ENCODE measurements at regions not wholly inside any gene's neighbourhood (a gene's known extent, or its start where the extent isn't known, plus 50 kb on each side); places are given as distances from the start of the nearest gene placed in this dataset.

- H3K9ac ChIP-seq (ENCODE audit: low read depth in 1 of 2, low read length in 2 of 2), result no peak overlapping the region
- no peak overlapping the region for H3K4me3 ChIP-seq (ENCODE audit: low read length in 2 of 2)
- no peaks in the 10 kb centered on the region for H3K9me3 ChIP-seq (ENCODE audit: control insufficient read depth in 2 of 2, low read length in 2 of 2)
- no peaks in the 10 kb centered on the region for H3K36me3 ChIP-seq (ENCODE audit: control insufficient read depth in 2 of 2, insufficient read depth in 2 of 2, low read length in 2 of 2)
- H3K4me1 ChIP-seq (ENCODE audit: control insufficient read depth in 2 of 2, insufficient read depth in 2 of 2, low read length in 2 of 2), result no peaks in the 10 kb centered on the region
- H3K27me3 ChIP-seq (ENCODE audit: control insufficient read depth in 2 of 2, insufficient read depth in 2 of 2, low read length in 2 of 2), result no peaks in the 10 kb centered on the region
- H3K27ac ChIP-seq (ENCODE audit: low read depth in 2 of 2, low read length in 2 of 2), result no peak overlapping the region
Observed at GRCh38 chr9:89822996-89823395, 218.2 kb downstream of the GADD45G start.

- Histone ChIP-seq H3K9me3 (ENCODE audit: control insufficient read depth in 2 of 2, low read length in 2 of 2) (no peaks in the 10 kb centered on the region), H3K9ac (ENCODE audit: low read depth in 1 of 2, low read length in 2 of 2) (no peak overlapping the region), H3K4me3 (ENCODE audit: low read length in 2 of 2) (no peak overlapping the region), H3K36me3 (ENCODE audit: control insufficient read depth in 2 of 2, insufficient read depth in 2 of 2, low read length in 2 of 2) (no peaks in the 10 kb centered on the region), H3K4me1 (ENCODE audit: control insufficient read depth in 2 of 2, insufficient read depth in 2 of 2, low read length in 2 of 2) (no peaks in the 10 kb centered on the region), H3K27ac (ENCODE audit: low read depth in 2 of 2, low read length in 2 of 2) (no peak overlapping the region), H3K27me3 (ENCODE audit: control insufficient read depth in 2 of 2, insufficient read depth in 2 of 2, low read length in 2 of 2) (no peaks in the 10 kb centered on the region)
Observed at GRCh38 chr9:89825669-89826068, 220.9 kb downstream of the GADD45G start.

- H3K4me3 ChIP-seq (ENCODE audit: low read length in 2 of 2), result no peak overlapping the region
- H3K4me1 ChIP-seq (ENCODE audit: control insufficient read depth in 2 of 2, insufficient read depth in 2 of 2, low read length in 2 of 2), result no peaks in the 10 kb centered on the region
- no peak overlapping the region for H3K9ac ChIP-seq (ENCODE audit: low read depth in 1 of 2, low read length in 2 of 2)
- H3K27ac ChIP-seq (ENCODE audit: low read depth in 2 of 2, low read length in 2 of 2), result no peak overlapping the region
- H3K36me3 ChIP-seq (ENCODE audit: control insufficient read depth in 2 of 2, insufficient read depth in 2 of 2, low read length in 2 of 2), result no peaks in the 10 kb centered on the region
- no peaks in the 10 kb centered on the region for H3K27me3 ChIP-seq (ENCODE audit: control insufficient read depth in 2 of 2, insufficient read depth in 2 of 2, low read length in 2 of 2)
- H3K9me3 ChIP-seq (ENCODE audit: control insufficient read depth in 2 of 2, low read length in 2 of 2), result no peaks in the 10 kb centered on the region
Observed at GRCh38 chr9:89826186-89826585, 221.4 kb downstream of the GADD45G start.

GRCh38 chr9:89829346-89829745 is 224.5 kb downstream of the GADD45G start:
- Histone ChIP-seq H3K36me3 (ENCODE audit: control insufficient read depth in 2 of 2, insufficient read depth in 2 of 2, low read length in 2 of 2) (no peaks in the 10 kb centered on the region), H3K9ac (ENCODE audit: low read depth in 1 of 2, low read length in 2 of 2) (no peak overlapping the region), H3K4me3 (ENCODE audit: low read length in 2 of 2) (no peak overlapping the region), H3K27me3 (ENCODE audit: control insufficient read depth in 2 of 2, insufficient read depth in 2 of 2, low read length in 2 of 2) (no peaks in the 10 kb centered on the region), H3K27ac (ENCODE audit: low read depth in 2 of 2, low read length in 2 of 2) (no peak overlapping the region), H3K4me1 (ENCODE audit: control insufficient read depth in 2 of 2, insufficient read depth in 2 of 2, low read length in 2 of 2) (no peaks in the 10 kb centered on the region), H3K9me3 (ENCODE audit: control insufficient read depth in 2 of 2, low read length in 2 of 2) (no peaks in the 10 kb centered on the region)

- H3K9me3 ChIP-seq (ENCODE audit: control insufficient read depth in 2 of 2, low read length in 2 of 2), result no peaks in the 10 kb centered on the region
- H3K4me1 ChIP-seq (ENCODE audit: control insufficient read depth in 2 of 2, insufficient read depth in 2 of 2, low read length in 2 of 2), result peaks cover 4 to 7% of the 10 kb centered on the region in 2 donors
- H3K27me3 ChIP-seq (ENCODE audit: control insufficient read depth in 2 of 2, insufficient read depth in 2 of 2, low read length in 2 of 2), result no peaks in the 10 kb centered on the region
- H3K9ac ChIP-seq (ENCODE audit: low read depth in 1 of 2, low read length in 2 of 2), result no peak overlapping the region
- H3K27ac ChIP-seq (ENCODE audit: low read depth in 2 of 2, low read length in 2 of 2), result no peak overlapping the region
- no peaks in the 10 kb centered on the region for H3K36me3 ChIP-seq (ENCODE audit: control insufficient read depth in 2 of 2, insufficient read depth in 2 of 2, low read length in 2 of 2)
- H3K4me3 ChIP-seq (ENCODE audit: low read length in 2 of 2), result no peak overlapping the region
Observed at GRCh38 chr9:89835666-89836065, 230.9 kb downstream of the GADD45G start.

GRCh38 chr9:89837162-89837933 is 232.5 kb downstream of the GADD45G start:
- H3K9me3 ChIP-seq (ENCODE audit: control insufficient read depth in 2 of 2, low read length in 2 of 2), result no peaks in the 10 kb centered on the region
- no peaks in the 10 kb centered on the region for H3K27me3 ChIP-seq (ENCODE audit: control insufficient read depth in 2 of 2, insufficient read depth in 2 of 2, low read length in 2 of 2)
- H3K4me1 ChIP-seq (ENCODE audit: control insufficient read depth in 2 of 2, insufficient read depth in 2 of 2, low read length in 2 of 2), result peaks cover 6 to 8% of the 10 kb centered on the region in 2 donors
- H3K36me3 ChIP-seq (ENCODE audit: control insufficient read depth in 2 of 2, insufficient read depth in 2 of 2, low read length in 2 of 2), result no peaks in the 10 kb centered on the region
- no peak overlapping the region for H3K4me3 ChIP-seq (ENCODE audit: low read length in 2 of 2)
- H3K9ac ChIP-seq (ENCODE audit: low read depth in 1 of 2, low read length in 2 of 2), result no peak overlapping the region
- H3K27ac ChIP-seq (ENCODE audit: low read depth in 2 of 2, low read length in 2 of 2), result no peak overlapping the region

GRCh38 chr9:89837934-89838310 is 233.1 kb downstream of the GADD45G start:
- Histone ChIP-seq H3K9ac (ENCODE audit: low read depth in 1 of 2, low read length in 2 of 2) (no peak overlapping the region), H3K27me3 (ENCODE audit: control insufficient read depth in 2 of 2, insufficient read depth in 2 of 2, low read length in 2 of 2) (no peaks in the 10 kb centered on the region), H3K36me3 (ENCODE audit: control insufficient read depth in 2 of 2, insufficient read depth in 2 of 2, low read length in 2 of 2) (no peaks in the 10 kb centered on the region), H3K4me3 (ENCODE audit: low read length in 2 of 2) (no peak overlapping the region), H3K27ac (ENCODE audit: low read depth in 2 of 2, low read length in 2 of 2) (no peak overlapping the region), H3K4me1 (ENCODE audit: control insufficient read depth in 2 of 2, insufficient read depth in 2 of 2, low read length in 2 of 2) (peaks cover 9 to 14% of the 10 kb centered on the region in 2 donors), H3K9me3 (ENCODE audit: control insufficient read depth in 2 of 2, low read length in 2 of 2) (no peaks in the 10 kb centered on the region)

- Histone ChIP-seq H3K4me3 (ENCODE audit: low read length in 2 of 2) (no peak overlapping the region), H3K9ac (ENCODE audit: low read depth in 1 of 2, low read length in 2 of 2) (no peak overlapping the region), H3K9me3 (ENCODE audit: control insufficient read depth in 2 of 2, low read length in 2 of 2) (no peaks in the 10 kb centered on the region), H3K4me1 (ENCODE audit: control insufficient read depth in 2 of 2, insufficient read depth in 2 of 2, low read length in 2 of 2) (peaks cover 9 to 16% of the 10 kb centered on the region in 2 donors), H3K27me3 (ENCODE audit: control insufficient read depth in 2 of 2, insufficient read depth in 2 of 2, low read length in 2 of 2) (no peaks in the 10 kb centered on the region), H3K36me3 (ENCODE audit: control insufficient read depth in 2 of 2, insufficient read depth in 2 of 2, low read length in 2 of 2) (no peaks in the 10 kb centered on the region), H3K27ac (ENCODE audit: low read depth in 2 of 2, low read length in 2 of 2) (no peak overlapping the region)
Observed at GRCh38 chr9:89838621-89839020, 233.8 kb downstream of the GADD45G start.

- no peaks in the 10 kb centered on the region for H3K27me3 ChIP-seq (ENCODE audit: control insufficient read depth in 2 of 2, insufficient read depth in 2 of 2, low read length in 2 of 2)
- H3K9me3 ChIP-seq (ENCODE audit: control insufficient read depth in 2 of 2, low read length in 2 of 2), result no peaks in the 10 kb centered on the region
- no peak overlapping the region for H3K27ac ChIP-seq (ENCODE audit: low read depth in 2 of 2, low read length in 2 of 2)
- H3K4me3 ChIP-seq (ENCODE audit: low read length in 2 of 2), result no peak overlapping the region
- no peaks in the 10 kb centered on the region for H3K36me3 ChIP-seq (ENCODE audit: control insufficient read depth in 2 of 2, insufficient read depth in 2 of 2, low read length in 2 of 2)
- H3K9ac ChIP-seq (ENCODE audit: low read depth in 1 of 2, low read length in 2 of 2), result no peak overlapping the region
- H3K4me1 ChIP-seq (ENCODE audit: control insufficient read depth in 2 of 2, insufficient read depth in 2 of 2, low read length in 2 of 2), result peaks cover 9 to 21% of the 10 kb centered on the region in 2 donors
Observed at GRCh38 chr9:89839449-89839848, 234.6 kb downstream of the GADD45G start.

- H3K9me3 ChIP-seq (ENCODE audit: control insufficient read depth in 2 of 2, low read length in 2 of 2), result no peaks in the 10 kb centered on the region
- no peak overlapping the region for H3K4me3 ChIP-seq (ENCODE audit: low read length in 2 of 2)
- H3K27ac ChIP-seq (ENCODE audit: low read depth in 2 of 2, low read length in 2 of 2), result peak overlapping the region in 1 of 2 donors; percentile 3
- H3K27me3 ChIP-seq (ENCODE audit: control insufficient read depth in 2 of 2, insufficient read depth in 2 of 2, low read length in 2 of 2), result no peaks in the 10 kb centered on the region
- no peak overlapping the region for H3K9ac ChIP-seq (ENCODE audit: low read depth in 1 of 2, low read length in 2 of 2)
- peaks cover 9 to 21% of the 10 kb centered on the region in 2 donors for H3K4me1 ChIP-seq (ENCODE audit: control insufficient read depth in 2 of 2, insufficient read depth in 2 of 2, low read length in 2 of 2)
- no peaks in the 10 kb centered on the region for H3K36me3 ChIP-seq (ENCODE audit: control insufficient read depth in 2 of 2, insufficient read depth in 2 of 2, low read length in 2 of 2)
Observed at GRCh38 chr9:89839952-89840351, 235.1 kb downstream of the GADD45G start.

Measured in mucosa of rectum (tissue), 2 donors.